Fibroblast of skin of scalp (primary cell): ENCODE measurements at regions not wholly inside any gene's neighbourhood (a gene's known extent, or its start where the extent isn't known, plus 50 kb on each side); places are given as distances from the start of the nearest gene placed in this dataset.
"Not testable (repeated sequence)": the region's sequence is repeated elsewhere in the genome, so short reads cannot be mapped to it uniquely, and the experiment has no call there.

ENCODE experiments used
- DNase-seq: peaks from one replicate; pipeline ENCODE4 v3.0.0-alpha.2; 2013

GRCh38 chr2:167678158-167678557 lies 569.2 kb downstream of the STK39 start:
- DNase-seq, result no peak

GRCh38 chr2:167675906-167676305 lies 571.5 kb downstream of the STK39 start:
- DNase-seq, result no peak

DNA sequence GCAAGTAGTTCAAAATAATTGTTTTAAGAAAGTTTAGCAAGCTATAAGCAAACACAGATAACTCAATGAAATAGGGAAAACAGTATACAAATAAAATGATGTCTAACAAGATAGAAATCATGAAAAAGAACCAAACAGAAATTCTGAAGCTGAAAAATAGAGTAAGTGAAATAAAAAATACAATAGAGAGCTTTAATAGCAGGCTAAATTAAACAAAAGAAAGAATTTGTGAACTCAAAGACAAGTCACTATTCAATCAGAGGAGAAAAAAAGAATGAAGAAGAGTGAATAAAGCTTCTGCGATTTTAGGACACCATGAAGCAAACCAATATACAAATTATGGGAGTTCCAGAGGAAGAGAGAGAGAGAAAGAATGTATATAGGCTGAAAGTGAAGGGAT lies 576.8 kb downstream of the STK39 start:
- no peak for DNase-seq

DNA sequence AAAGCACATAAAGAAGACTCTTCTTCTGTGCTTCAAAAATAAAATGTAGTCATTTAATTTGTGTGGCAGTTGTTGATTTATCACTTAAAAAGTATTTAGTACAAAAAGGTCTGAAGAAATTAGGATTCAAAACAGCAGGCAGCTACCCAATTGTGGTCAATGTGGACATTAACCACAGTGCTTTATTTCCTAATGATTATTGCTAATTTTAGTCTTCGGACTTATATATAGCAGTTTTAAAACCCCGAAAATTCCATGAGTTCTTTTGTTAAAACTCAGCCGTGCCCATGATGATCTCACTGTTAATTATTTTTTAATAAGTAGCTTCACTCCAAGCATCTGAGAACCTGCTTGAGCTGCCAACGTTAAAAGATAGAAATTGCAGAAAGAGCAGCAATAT lies 594.3 kb downstream of the STK39 start:
- DNase-seq, result no peak

DNA sequence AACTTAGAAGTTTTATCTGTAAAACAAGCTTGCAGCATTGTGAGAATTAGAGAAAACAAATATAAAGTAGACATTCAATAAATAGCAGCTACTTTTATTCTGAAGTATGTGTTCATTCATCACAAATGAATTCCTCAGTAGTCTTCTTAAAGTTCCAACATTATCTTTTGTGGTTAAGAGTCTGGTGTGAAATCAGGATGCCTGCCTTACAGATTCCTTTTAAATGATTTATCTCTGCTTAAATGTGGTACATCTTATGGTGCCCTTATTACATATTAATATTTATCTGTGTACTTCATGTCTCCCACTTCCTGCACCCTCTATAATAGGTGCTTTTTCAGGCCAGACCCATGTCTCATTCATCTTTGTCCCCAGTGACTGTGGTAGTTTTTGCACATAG lies 595.0 kb downstream of the STK39 start:
- no peak for DNase-seq

DNA sequence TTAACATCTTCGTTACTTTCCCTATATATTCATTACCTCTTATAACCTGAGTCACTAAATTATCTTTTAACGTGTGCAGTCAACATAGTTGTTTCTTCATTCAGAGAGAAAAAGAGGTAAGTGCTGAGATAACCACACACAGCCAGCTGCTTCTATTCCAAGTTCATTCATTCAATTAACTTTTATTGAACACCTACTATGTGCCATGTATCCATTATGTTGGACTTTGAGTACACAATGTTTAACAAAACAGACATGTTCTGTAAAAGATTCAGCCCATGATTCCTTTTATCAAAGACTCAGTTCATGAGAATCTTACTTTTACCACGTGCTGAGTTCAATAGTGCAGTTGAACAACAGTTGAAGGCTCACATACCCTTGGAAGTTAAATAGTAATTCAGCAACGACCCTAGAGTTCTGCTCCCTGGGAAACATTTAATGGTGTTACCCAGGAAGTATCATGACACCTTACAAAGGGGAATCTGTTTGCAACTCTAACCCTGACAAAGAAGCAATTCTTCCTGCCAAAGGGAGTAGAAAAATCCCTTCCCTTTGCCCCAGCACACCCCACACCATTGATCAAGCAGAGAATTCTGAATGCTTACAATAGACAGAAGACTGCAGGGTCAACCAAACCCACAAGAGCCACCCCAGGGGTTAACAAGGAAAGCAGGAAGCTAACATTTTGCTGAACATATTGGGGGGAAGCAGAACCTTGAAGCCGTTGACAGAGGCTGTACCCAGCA lies 595.8 kb downstream of the STK39 start:
- DNase-seq, result no peak

DNA sequence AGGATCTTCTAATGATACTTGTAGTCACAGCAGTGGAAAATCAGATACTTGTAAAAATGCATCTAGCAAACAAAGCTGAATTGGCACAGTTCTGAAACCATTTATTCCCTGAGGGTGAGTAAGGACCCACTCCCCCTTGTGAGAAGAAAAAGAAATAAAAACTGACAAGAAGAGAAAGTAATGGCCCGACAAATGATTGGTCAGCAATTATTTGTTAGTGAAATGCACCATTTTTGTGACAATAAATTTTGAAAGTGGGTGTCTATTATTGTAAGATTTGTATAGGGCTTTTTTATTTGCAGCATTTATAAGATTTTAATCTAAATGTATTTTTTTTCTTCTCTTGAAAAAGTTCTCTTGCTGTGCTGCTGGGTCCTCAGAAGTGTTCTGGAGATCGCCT lies 600.8 kb downstream of the STK39 start:
- no peak for DNase-seq

GRCh38 chr2:167640096-167640495 lies 607.3 kb downstream of the STK39 start:
- DNase-seq, result no peak

- DNase-seq, result no peak
Observed at GRCh38 chr2:167637741-167638140, 609.7 kb downstream of the STK39 start.

DNA sequence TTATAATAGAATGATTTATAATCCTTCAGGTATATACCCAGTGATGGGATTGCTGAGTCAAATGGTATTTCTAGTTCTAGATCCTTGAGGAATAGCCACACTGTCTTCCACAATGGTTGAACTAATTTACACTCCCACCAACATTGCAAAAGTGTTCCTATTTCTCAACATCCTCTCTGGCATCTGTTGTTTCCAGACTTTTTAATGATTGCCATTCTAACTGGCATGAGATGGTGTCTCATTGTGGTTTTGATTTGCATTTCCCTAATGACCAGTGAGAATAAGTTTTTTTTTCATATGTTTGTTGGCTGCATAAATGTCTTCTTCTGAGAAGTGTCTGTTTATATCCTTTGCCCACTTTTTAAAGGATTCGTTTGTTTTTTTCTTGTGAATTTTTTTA lies 615.1 kb downstream of the STK39 start:
- DNase-seq, result not testable (repeated sequence)

DNA sequence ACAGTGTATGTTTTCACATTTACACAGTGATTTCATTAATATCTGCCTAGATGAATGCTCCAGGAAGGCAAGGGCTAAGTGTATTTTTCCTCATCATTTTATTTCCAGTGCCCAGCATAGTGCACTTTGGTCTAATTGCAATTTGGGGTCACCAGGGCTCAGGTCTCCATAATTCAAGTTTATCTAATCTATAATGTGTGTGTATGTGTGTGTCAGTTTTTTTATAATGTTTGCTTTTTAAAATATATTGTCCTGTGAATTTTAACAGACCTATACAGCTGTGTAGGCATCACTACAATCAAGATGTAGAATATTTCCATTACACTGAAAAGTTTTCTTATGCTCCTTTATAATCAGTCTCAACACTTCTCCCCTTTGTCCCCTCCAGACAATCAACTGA lies 620.4 kb downstream of the STK39 start:
- no peak for DNase-seq

DNA sequence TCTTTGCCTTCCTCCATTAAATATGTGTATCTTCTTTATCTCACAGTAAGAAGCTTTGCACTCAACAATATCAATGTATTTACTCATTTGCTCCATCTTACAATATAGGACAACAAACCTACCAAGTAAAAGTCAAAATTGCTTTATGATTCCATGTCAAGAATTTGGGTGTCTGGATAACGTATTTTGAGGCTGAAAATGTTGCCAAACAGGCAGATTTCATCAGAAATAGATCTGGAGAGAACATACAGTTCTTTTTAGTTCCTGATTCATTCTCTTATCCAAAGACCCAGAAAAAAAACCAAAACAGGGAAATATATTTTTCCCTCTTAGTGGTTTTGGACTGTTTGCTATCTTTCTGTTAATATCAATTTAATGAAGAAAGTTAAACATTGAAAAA lies 621.1 kb downstream of the STK39 start:
- no peak for DNase-seq

DNA sequence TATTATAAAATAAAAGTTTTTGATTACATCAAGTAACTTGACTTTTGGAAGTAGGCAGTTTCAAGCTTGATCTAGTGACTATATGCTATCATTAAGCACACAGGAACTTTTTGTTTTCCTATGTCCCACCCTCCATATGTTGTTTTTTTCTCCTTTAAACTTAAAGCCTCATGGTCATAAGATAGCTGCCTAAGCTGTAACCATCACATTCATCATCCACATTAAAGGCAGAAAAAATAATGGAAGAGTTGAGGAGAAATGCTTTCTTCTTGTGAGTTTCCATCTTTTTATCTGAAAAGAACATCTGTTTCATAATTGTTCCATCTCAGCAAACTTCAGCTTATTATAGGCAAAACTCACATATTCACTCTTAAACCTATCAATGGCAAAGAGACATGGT lies 630.4 kb downstream of the STK39 start:
- no peak for DNase-seq

DNA sequence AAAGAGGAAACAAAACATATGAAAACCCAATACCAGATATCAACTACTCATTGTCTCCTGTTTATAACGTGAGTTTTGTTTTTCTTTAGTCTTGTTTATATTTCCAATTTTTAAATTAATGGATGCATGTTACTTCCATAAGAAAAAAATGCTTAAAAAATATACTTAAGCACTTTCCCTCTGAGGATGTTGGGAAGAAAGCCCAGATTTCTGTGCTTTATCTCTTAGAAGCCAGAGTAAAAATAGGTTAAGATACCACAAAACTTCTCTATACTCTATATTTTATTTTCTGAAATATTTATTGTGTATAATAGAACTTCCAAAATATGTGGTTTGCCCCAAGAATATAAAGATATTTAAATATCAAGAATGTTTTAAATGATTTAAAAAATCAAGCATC lies 633.9 kb downstream of the STK39 start:
- DNase-seq, result no peak

DNA sequence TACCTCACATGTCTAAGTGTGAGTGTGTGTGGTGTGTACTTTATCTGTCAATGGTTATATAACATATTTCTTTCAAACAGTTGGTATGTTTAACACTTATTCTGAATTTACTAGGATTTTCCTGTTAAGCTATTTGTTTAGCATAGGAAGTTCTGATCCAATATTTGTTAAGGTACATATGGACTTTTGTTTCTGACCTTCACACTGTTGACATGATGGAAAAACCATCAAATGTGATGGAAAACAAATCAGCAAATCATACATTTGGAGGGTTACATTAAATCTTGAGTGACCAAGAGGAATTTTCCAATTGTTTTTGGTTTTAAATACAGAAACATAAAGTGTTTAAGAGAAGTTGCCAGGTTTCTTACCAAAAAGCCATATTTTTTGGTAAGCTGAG lies 638.9 kb downstream of the STK39 start:
- no peak for DNase-seq

- no peak for DNase-seq
Observed at GRCh38 chr2:167607731-167608130, 639.7 kb downstream of the STK39 start.

DNA sequence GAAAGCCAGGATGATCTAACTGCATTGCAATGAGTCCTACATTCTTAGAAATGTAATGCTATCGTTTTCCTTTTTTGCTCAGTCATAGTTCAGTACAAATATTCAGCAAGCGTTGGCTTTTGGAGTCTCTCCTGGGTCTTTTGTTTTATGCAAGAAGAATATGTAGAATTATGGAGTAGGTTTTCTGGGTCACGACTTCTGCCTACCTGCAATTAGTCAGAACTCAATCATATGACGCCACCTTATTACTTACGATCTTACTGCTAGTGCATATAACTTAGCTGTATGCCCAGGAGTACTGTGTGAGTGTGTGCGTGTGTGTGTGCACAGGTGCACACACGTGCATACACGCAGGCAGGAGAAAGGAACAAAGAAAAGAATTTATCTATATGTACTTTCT lies 640.2 kb downstream of the STK39 start:
- DNase-seq, result no peak

- no peak for DNase-seq
Observed at GRCh38 chr2:167602122-167602521, 645.3 kb downstream of the STK39 start.

DNA sequence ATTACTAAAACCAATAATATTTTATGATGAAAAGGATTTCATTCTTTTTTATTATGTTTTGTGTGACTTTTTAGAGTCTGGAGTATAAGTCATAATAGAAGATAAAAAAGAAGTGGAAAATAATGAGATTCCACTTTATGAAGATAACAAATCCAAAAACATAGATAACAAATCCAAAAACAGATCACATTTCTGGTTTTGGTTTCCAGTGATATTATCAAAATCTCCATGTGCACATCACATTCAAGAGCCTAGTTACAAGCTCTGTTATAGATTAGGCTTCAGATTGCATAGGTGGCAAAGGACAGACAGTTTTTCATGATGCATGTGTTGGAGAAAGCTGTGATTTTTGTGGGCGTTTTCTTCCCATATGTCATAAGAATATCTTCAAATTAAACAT lies 648.2 kb downstream of the STK39 start:
- no peak for DNase-seq

DNA sequence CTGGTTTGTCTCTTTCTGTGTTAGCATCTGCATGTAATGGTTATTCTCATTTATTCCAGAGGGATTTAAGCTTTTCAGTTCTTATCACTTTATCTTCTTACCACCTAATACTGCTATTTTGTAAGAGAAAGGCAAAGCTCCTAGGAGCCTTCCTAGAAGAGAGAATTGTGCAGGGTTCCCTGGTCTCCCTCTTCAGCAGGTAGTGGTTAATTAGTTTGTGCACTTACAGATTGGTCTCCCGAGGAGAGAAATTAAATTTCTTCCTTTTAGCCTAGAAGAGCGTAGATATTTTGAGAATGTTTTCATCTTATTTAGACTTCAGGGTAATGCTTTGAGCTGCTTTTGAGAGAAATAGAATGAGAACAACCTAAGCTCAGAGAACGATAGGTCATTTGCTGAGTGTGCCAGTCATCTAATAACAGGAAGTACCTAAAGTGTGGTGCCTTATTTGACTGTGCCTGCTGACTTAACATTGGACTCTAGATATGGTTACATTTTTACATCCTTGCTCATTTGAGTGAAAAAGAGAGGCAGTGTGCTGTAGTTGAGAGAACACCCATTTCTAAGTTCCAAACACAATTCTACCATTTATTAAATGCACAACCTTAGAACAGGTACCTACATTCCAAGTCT lies 651.4 kb downstream of the STK39 start:
- no peak for DNase-seq

DNA sequence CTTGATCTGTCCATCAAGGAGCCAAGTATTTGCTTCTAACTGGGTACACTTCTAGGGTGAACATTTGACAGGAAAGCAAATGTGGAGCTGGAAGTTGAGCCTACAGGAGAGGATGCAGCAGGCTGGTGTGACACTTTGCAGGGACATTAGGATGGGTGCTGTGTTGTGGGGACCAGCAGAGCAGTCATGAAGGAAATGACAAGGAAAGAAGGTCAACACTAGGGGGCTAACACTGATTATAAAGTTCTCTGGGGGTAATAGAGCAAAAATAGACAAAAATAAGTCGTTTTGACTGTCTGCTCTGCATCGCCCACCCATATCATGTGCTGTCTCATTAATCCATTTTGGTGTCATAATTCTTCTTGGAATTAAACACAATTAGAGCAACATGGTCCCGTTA lies 652.4 kb downstream of the STK39 start:
- no peak for DNase-seq

GRCh38 chr2:167592441-167592840 lies 655.0 kb downstream of the STK39 start:
- no peak for DNase-seq

DNA sequence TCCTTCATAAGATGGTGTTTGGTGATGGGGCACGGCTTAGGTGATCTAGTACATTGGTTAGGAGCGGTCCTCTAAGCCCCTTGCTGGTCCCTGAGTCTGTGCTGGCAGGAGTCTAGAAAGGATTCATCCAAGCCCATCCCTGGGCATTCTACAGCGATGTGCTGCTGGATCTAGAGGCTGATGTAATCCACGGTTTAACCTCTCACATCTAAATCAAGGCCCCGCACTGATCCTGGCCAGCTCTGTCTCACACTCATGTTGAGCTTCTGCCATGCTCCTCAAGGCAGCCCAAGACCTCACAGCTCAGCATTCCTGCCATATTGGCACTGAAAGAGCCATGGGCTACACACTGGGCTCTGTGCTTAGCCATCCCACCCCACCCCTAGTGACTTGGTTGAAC lies 664.8 kb downstream of the STK39 start:
- no peak for DNase-seq

GRCh38 chr2:167581961-167582574 lies 665.3 kb downstream of the STK39 start:
- DNase-seq, result no peak
